NOMO-1 treated with DMSO at 0.1 percent for 48 hours (cell line): ENCODE measurements at regions not wholly inside any gene's neighbourhood (a gene's known extent, or its start where the extent isn't known, plus 50 kb on each side); places are given as distances from the start of the nearest gene placed in this dataset.

ENCODE experiments used
- DNase-seq: peaks from one replicate; lab custom pipeline; 2025; ENCODE audit not compliant: unreplicated experiment; lab: John Stamatoyannopoulos, UW

GRCh38 chr6:155738602-155739105, 283.0 kb upstream of the NOX3 start:
- no peak for DNase-seq

GRCh38 chr6:155717374-155717773, 261.7 kb upstream of the NOX3 start:
- DNase-seq = peak; percentile 21

GRCh38 chr6:155710704-155711103, 255.1 kb upstream of the NOX3 start:
- DNase-seq = no peak

GRCh38 chr6:155709262-155709661, 253.6 kb upstream of the NOX3 start:
- DNase-seq = no peak

GRCh38 chr6:155708100-155708499, 252.5 kb upstream of the NOX3 start:
- no peak for DNase-seq

- DNase-seq = no peak
Observed at GRCh38 chr6:155706806-155707205, 251.2 kb upstream of the NOX3 start.

- no peak for DNase-seq
Observed at GRCh38 chr6:155706341-155706740, 250.7 kb upstream of the NOX3 start.

GRCh38 chr6:155701342-155701741, 245.7 kb upstream of the NOX3 start:
- DNase-seq = no peak

- DNase-seq = no peak
Observed at GRCh38 chr6:155695495-155695894, 239.9 kb upstream of the NOX3 start.

- DNase-seq = no peak
Observed at GRCh38 chr6:155694419-155694790, 238.8 kb upstream of the NOX3 start.

GRCh38 chr6:155693573-155694418, 238.2 kb upstream of the NOX3 start:
- DNase-seq = no peak

- no peak for DNase-seq
Observed at GRCh38 chr6:155690820-155691219, 235.2 kb upstream of the NOX3 start.

GRCh38 chr6:155687645-155688044, 232.0 kb upstream of the NOX3 start:
- no peak for DNase-seq

- no peak for DNase-seq
Observed at GRCh38 chr6:155684416-155685196, 229.0 kb upstream of the NOX3 start.

GRCh38 chr6:155678361-155678760, 222.7 kb upstream of the NOX3 start:
- DNase-seq = no peak

- DNase-seq = no peak
Observed at GRCh38 chr6:155676346-155676745, 220.7 kb upstream of the NOX3 start.

- no peak for DNase-seq
Observed at GRCh38 chr6:155670655-155671054, 215.0 kb upstream of the NOX3 start.

- no peak for DNase-seq
Observed at GRCh38 chr6:155660251-155660977, 204.8 kb upstream of the NOX3 start.

- DNase-seq = no peak
Observed at GRCh38 chr6:155656024-155656423, 200.4 kb upstream of the NOX3 start.

GRCh38 chr6:155654474-155654873, 198.8 kb upstream of the NOX3 start:
- DNase-seq = no peak

- DNase-seq = no peak
Observed at GRCh38 chr6:155648301-155648700, 192.7 kb upstream of the NOX3 start.
